ENCODE measurements at regions not wholly inside any gene's neighbourhood (a gene's known extent, or its start where the extent isn't known, plus 50 kb on each side); places are given as distances from the start of the nearest gene placed in this dataset.

DNA sequence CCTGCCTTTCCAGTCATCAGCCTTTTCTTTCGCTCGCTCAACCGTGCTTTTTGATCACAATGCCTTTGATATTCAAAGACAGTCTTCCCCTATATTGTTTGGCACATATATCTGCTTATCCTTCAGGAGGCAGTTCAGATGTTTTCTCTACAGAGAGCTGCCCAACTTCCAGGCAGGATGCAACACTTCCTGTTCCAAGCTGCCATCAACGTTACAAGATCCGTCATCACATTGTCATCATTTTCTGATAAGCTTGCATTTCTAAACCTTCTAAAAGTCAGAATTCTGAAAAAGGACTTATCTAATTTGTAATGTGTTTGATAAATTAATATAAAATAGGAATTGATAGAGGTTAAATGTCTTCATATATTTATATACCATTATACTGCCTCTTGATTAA is 574.2 kb downstream of the TBC1D4 start:
- Histone ChIP-seq H3K4me3 (ENCODE audit: low read length) (no peak overlapping the region), H3K9me3 (ENCODE audit: control insufficient read depth, low read length) (no peaks in the 10 kb centered on the region), H3K27ac (ENCODE audit: low read length) (no peak overlapping the region), H3K4me1 (ENCODE audit: control insufficient read depth, insufficient read depth, low read length) (no peaks in the 10 kb centered on the region), H3K27me3 (ENCODE audit: control insufficient read depth, insufficient read depth) (no peaks in the 10 kb centered on the region)
- DNase-seq (no peak), ATAC-seq (no peak)
- intact Hi-C loops (cut with DNase I), result no loop called here
- 50% methylated on average over 5 of the region's 5 CpGs for WGBS

DNA sequence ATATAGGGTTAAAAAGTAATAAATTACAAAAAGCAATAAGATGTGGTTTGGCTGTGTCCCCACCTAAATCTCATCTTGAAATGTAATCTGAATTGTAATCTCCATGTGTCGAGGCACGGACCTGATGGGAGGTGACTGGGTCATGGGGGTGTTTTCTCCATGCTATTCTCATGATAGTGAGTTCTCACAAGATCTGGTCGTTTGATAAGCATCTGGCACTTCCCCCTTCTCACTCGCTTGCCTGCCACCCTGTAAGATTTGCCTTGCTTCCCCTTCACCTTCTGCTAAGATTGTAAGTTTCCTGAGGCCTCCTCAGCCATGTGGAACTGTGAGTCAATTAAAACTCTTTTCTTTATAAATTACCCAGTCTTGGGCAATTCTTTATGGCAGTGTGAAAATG is 577.4 kb downstream of the TBC1D4 start:
- WGBS, result 67% methylated on average over 4 of the region's 4 CpGs
- Histone ChIP-seq H3K27ac (ENCODE audit: low read length) (no peak overlapping the region), H3K9me3 (ENCODE audit: control insufficient read depth, low read length) (no peaks in the 10 kb centered on the region), H3K4me1 (ENCODE audit: control insufficient read depth, insufficient read depth, low read length) (no peaks in the 10 kb centered on the region), H3K4me3 (ENCODE audit: low read length) (no peak overlapping the region), H3K27me3 (ENCODE audit: control insufficient read depth, insufficient read depth) (no peaks in the 10 kb centered on the region)
- no peak for ATAC-seq
- intact Hi-C loops (cut with DNase I), result no loop called here
- no peak for DNase-seq

DNA sequence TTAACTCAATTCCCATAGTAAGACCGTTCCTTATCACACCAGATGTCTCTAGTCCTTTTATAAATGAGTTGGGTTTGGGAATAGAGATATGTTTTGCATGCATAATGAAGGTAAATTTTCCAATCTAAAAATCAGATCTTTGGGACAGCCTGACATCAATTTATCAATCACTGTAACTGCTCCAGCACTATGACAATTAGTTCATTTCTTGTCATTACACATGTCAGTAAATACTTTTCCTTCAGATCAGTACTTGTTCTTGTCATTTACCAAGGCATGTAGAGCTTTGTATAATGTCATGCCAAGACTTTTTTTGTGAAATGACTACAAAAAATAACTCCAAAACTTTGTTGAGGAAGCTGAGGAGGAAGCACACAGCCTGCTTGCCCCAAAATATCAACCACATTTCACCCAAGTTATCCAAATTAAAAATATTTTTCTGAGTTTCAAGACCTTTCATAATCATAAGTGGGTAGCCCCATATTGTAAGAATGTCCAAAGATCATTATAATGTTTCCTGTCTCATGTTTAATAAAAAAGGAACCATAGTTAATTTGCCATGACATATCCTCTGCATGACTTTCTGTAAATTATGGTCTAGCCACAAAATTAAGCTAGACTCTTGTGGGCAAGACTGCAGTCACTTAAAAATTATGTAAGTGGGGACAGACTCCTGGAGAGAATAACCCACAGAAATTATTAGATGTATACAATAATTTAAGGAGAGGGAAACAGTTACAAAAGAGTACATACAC is 586.8 kb downstream of the TBC1D4 start:
- DNase-seq, result no peak
- intact Hi-C loops (cut with DNase I), result no loop called here
- WGBS, result 55% methylated on average over 1 of the region's 1 CpG
- Histone ChIP-seq H3K9me3 (ENCODE audit: control insufficient read depth, low read length) (no peaks in the 10 kb centered on the region), H3K27ac (ENCODE audit: low read length) (no peak overlapping the region), H3K4me1 (ENCODE audit: control insufficient read depth, insufficient read depth, low read length) (no peaks in the 10 kb centered on the region), H3K4me3 (ENCODE audit: low read length) (no peak overlapping the region), H3K27me3 (ENCODE audit: control insufficient read depth, insufficient read depth) (no peaks in the 10 kb centered on the region)
- no peak for ATAC-seq

DNA sequence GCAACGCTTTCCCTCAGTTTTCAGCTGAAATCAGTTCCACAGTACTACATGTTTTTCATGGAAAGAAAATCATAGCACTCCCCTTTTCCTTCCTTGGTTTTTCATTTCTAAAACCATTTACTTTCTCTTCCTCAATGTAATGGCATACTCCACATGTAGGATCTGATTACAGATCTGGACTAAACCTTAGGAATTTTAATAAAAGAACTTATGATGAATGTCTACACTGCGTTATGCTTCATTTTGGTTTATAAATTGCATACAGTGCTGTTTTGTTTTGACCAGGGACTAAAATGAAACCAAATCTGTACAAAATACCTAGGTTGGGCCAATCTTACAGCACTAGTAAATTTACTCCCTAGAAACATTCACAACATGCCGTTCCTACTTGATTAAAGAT is 589.9 kb downstream of the TBC1D4 start:
- ATAC-seq, result no peak
- 77% methylated on average over 3 of the region's 3 CpGs for WGBS
- no peak overlapping the region for H3K4me3 ChIP-seq (ENCODE audit: low read length)
- no peak for DNase-seq
- no peaks in the 10 kb centered on the region for H3K9me3 ChIP-seq (ENCODE audit: control insufficient read depth, low read length)
- intact Hi-C loops (cut with DNase I), result no loop called here
- H3K4me1 ChIP-seq (ENCODE audit: control insufficient read depth, insufficient read depth, low read length), result no peaks in the 10 kb centered on the region
- no peak overlapping the region for H3K27ac ChIP-seq (ENCODE audit: low read length)
- no peaks in the 10 kb centered on the region for H3K27me3 ChIP-seq (ENCODE audit: control insufficient read depth, insufficient read depth)

DNA sequence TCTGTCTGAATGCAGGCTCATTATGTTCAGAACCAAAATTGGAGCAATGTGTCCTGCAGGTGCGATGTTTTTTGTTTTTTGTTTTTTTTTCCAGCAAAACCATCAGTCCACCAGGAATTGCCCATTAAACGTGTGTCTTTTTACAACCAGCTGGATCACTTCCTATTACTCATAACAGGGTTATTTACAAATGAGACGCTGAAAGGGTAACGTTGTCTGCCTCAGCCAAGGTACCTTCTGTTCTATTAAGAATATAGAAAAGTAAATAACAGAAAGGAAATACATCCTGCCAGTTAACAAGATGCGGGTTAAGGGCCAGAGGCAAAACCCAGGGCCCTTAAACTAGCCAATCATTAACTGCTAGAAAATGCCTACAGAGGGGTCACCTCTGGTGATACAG is 590.4 kb downstream of the TBC1D4 start:
- Histone ChIP-seq H3K9me3 (ENCODE audit: control insufficient read depth, low read length) (no peaks in the 10 kb centered on the region), H3K27me3 (ENCODE audit: control insufficient read depth, insufficient read depth) (no peaks in the 10 kb centered on the region), H3K27ac (ENCODE audit: low read length) (no peak overlapping the region), H3K4me1 (ENCODE audit: control insufficient read depth, insufficient read depth, low read length) (no peaks in the 10 kb centered on the region), H3K4me3 (ENCODE audit: low read length) (no peak overlapping the region)
- WGBS, result 54% methylated on average over 5 of the region's 5 CpGs
- DNase-seq, result no peak
- intact Hi-C loops (cut with DNase I), result no loop called here
- ATAC-seq, result peak in 1 of 2 donors; percentile 43

DNA sequence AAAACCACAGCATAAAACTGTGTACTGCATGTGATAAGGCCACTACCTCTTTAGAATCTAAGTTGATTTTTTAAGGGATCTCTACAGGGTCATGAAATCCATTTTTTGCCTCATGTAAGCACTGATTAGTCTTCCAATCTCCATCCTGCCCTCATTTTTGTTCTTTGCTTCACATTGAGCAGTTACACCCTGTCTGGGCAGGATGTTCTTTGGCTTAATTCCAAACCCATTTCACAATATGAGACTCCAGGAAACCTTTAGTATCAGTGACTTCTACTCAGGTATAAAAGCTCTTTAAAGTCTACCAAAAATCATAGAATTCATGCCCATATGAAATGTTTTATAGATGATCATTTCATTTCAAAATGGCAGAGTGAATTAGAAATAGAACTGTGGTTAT is 592.6 kb downstream of the TBC1D4 start:
- no peak for ATAC-seq
- no peaks in the 10 kb centered on the region for H3K27me3 ChIP-seq (ENCODE audit: control insufficient read depth, insufficient read depth)
- H3K4me3 ChIP-seq (ENCODE audit: low read length), result no peak overlapping the region
- H3K4me1 ChIP-seq (ENCODE audit: control insufficient read depth, insufficient read depth, low read length), result no peaks in the 10 kb centered on the region
- H3K27ac ChIP-seq (ENCODE audit: low read length), result no peak overlapping the region
- intact Hi-C loops (cut with DNase I), result no loop called here
- no peak for DNase-seq
- H3K9me3 ChIP-seq (ENCODE audit: control insufficient read depth, low read length), result no peaks in the 10 kb centered on the region

DNA sequence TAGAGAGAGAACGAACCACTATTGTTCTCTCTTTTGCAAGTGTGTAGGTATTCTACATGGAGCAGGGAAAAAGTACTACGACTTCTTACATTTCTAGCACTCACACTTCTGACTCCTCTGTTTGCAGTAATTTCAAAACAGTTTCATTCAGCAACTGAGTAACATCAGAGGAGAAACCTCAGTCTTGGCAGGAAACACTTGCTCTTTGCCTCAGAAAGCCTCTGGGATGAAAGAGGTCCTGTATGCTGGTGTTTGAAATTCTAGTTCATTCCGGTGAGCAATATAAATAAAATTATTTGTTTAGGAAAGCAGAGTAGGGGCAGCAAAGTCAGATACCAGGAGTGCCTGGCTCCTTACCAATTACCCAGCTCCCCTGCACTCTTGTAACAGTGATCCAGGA is 595.5 kb downstream of the TBC1D4 start:
- no peak overlapping the region for H3K4me3 ChIP-seq (ENCODE audit: low read length)
- no peak for DNase-seq
- H3K9me3 ChIP-seq (ENCODE audit: control insufficient read depth, low read length), result no peaks in the 10 kb centered on the region
- ATAC-seq, result no peak
- H3K4me1 ChIP-seq (ENCODE audit: control insufficient read depth, insufficient read depth, low read length), result no peaks in the 10 kb centered on the region
- H3K27me3 ChIP-seq (ENCODE audit: control insufficient read depth, insufficient read depth), result no peaks in the 10 kb centered on the region
- no peak overlapping the region for H3K27ac ChIP-seq (ENCODE audit: low read length)
- intact Hi-C loops (cut with DNase I), result no loop called here
- 61% methylated on average over 3 of the region's 3 CpGs for WGBS

DNA sequence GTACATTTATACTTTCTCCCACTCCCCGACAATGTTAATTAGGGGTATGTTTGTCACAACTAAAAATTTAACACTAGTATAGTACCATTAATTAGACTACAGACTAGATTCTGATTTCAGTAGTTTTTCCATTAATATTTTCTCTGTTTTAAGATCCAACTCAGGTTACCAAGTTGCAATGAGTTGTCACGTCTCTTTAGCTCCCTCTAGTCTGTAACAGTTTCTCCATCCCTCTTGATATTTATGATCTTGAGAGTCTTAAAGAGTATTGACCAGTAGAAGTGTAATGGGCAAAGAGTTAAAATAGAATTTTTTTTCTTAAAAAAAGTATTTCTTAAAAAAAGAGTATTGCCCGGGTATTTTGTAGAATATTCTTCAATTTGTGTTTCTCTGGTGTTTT is 598.1 kb downstream of the TBC1D4 start:
- intact Hi-C loops (cut with DNase I), result no loop called here
- no peaks in the 10 kb centered on the region for H3K27me3 ChIP-seq (ENCODE audit: control insufficient read depth, insufficient read depth)
- DNase-seq (no peak), ATAC-seq (no peak)
- WGBS, result 83% methylated on average over 3 of the region's 3 CpGs
- H3K27ac ChIP-seq (ENCODE audit: low read length), result no peak overlapping the region
- no peak overlapping the region for H3K4me3 ChIP-seq (ENCODE audit: low read length)
- H3K9me3 ChIP-seq (ENCODE audit: control insufficient read depth, low read length), result peaks cover 4% of the 10 kb centered on the region
- H3K4me1 ChIP-seq (ENCODE audit: control insufficient read depth, insufficient read depth, low read length), result no peaks in the 10 kb centered on the region

DNA sequence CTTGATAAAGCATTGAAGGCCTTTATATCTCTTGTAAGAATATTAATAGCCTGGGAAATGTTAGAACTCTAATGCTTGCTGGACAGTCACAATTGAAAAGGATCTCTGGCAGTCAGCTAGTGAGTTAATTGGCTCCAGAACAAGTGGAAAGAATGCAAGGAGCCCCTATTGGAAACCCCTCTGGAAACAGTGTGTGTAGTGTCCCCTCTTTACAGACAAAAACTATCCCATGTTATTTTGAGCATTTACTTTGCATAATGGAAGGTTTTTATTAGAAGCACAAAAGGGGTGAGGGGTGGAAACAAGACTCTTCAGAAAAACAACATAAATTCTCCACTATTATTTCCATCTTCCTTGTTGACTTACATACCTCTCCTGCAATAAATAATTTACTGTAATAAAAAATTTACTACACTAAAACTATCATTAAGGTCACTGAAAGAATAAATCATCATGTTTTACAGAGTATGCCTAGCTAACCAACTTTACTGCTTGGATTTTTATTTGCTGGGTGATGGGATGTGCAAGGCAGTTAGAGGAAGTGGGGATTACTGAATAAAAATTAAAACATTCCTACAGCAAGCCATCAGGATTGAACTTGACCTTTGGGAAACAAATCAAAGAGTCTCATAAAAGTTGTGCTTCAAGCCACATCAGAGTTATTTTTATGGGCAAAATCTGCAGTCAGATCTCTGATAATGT is 610.4 kb downstream of the TBC1D4 start:
- Histone ChIP-seq H3K4me1 (ENCODE audit: control insufficient read depth, insufficient read depth, low read length) (no peaks in the 10 kb centered on the region), H3K27ac (ENCODE audit: low read length) (no peak overlapping the region), H3K27me3 (ENCODE audit: control insufficient read depth, insufficient read depth) (no peaks in the 10 kb centered on the region), H3K4me3 (ENCODE audit: low read length) (no peak overlapping the region), H3K9me3 (ENCODE audit: control insufficient read depth, low read length) (no peaks in the 10 kb centered on the region)
- ATAC-seq (no peak), DNase-seq (no peak)
- intact Hi-C loops (cut with DNase I), result no loop called here

DNA sequence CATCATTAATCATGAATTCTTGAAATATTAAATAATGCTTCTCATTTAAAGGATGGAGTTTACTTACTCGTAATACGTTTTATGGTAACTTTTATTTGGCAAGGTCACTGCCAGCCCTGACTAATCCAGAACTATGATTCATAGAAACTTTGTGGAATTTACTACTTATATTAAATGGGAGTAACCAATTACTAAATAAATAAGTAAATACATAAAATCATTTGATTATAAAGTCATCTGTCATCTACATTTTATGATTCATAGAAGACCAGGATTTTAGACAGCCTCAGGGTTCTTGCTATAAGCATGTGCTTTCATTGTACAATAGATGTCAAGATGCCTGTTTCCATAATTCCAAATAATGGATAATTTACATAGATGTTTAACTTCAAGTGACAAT is 611.1 kb downstream of the TBC1D4 start:
- H3K9me3 ChIP-seq (ENCODE audit: control insufficient read depth, low read length), result no peaks in the 10 kb centered on the region
- no peaks in the 10 kb centered on the region for H3K27me3 ChIP-seq (ENCODE audit: control insufficient read depth, insufficient read depth)
- no peak overlapping the region for H3K4me3 ChIP-seq (ENCODE audit: low read length)
- no peak for ATAC-seq
- H3K4me1 ChIP-seq (ENCODE audit: control insufficient read depth, insufficient read depth, low read length), result no peaks in the 10 kb centered on the region
- no peak for DNase-seq
- no peak overlapping the region for H3K27ac ChIP-seq (ENCODE audit: low read length)
- 74% methylated on average over 2 of the region's 2 CpGs for WGBS
- intact Hi-C loops (cut with DNase I), result no loop called here

DNA sequence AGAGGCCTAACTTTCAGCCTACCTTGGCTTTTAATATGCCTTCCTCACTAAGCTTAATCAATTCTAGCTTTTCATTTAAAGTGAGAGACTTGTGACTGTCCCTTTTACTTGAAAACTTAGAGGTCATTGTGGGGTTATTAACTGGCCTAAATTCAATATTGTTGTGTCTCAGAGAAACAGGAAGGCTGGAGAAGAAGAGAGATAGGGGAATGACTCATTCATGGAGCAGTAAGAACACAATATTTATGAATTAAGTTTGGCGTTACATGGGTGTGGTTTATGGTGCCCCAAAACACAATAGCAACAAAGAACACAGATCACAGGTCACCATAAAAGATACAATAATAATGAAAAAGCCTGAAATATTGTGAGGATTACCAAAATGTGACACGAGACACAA is 612.1 kb downstream of the TBC1D4 start:
- H3K4me3 ChIP-seq (ENCODE audit: low read length), result no peak overlapping the region
- H3K27me3 ChIP-seq (ENCODE audit: control insufficient read depth, insufficient read depth), result no peaks in the 10 kb centered on the region
- DNase-seq (no peak), ATAC-seq (peak in 1 of 2 donors; percentile 21)
- intact Hi-C loops (cut with DNase I), result no loop called here
- WGBS, result 66% methylated on average over 2 of the region's 2 CpGs
- no peak overlapping the region for H3K27ac ChIP-seq (ENCODE audit: low read length)
- H3K4me1 ChIP-seq (ENCODE audit: control insufficient read depth, insufficient read depth, low read length), result no peaks in the 10 kb centered on the region
- no peaks in the 10 kb centered on the region for H3K9me3 ChIP-seq (ENCODE audit: control insufficient read depth, low read length)

DNA sequence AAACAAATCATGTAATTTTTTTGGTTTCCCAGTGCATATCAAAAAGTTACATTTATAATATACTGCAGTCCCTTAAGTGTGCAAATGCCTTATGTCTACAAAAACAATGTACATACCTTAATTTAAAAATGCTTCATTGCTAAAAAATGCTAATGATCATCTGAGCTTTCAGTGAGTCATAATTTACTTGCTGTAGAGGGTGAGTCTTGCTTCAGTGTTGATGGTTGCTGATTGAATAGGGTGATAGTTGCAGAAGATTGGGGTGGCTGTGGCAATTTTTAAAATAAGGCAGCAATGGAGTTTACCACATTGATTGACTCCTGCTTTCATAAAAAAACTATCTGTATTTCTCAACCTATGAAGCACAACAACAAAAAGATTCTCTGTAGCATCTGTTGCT is 613.9 kb downstream of the TBC1D4 start:
- DNase-seq, result no peak
- Histone ChIP-seq H3K4me1 (ENCODE audit: control insufficient read depth, insufficient read depth, low read length) (no peaks in the 10 kb centered on the region), H3K9me3 (ENCODE audit: control insufficient read depth, low read length) (no peaks in the 10 kb centered on the region), H3K27ac (ENCODE audit: low read length) (no peak overlapping the region), H3K4me3 (ENCODE audit: low read length) (no peak overlapping the region), H3K27me3 (ENCODE audit: control insufficient read depth, insufficient read depth) (no peaks in the 10 kb centered on the region)
- no peak for ATAC-seq
- intact Hi-C loops (cut with DNase I), result no loop called here

Measured in right cardiac atrium (tissue), 5 donors.